ENCODE measurements at regions not wholly inside any gene's neighbourhood (a gene's known extent, or its start where the extent isn't known, plus 50 kb on each side); places are given as distances from the start of the nearest gene placed in this dataset.

DNA sequence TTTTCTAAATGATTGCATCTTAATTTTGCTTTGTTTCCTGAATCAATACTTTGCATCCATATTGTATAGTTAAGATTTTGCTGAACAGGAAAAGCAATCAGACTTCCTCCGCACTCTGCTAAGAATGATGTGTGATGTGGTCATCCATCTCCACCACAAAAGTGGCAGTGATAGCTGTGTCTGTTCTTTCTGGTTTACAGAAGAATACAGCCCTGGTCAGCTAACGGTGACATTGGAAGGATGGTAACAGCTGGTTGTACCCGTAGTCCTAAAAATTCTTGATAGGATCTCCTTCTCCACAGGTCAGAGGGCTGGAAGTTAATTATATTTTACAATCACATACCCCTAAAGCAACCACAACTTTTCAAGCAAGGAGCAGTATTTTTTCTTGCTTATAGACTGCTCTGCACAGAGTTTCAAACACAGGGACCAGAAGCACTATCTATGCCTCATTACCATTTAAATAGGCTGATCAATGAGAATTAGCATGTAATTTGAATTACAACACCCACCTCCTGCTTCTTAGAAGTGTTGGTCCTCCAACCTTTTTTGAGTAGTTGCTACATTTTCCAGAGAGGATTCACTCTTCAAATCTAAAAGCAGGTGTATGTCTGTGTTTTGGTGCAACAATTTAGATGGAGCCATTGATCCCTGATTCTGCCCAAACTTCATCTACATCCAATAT, 1191.9 kb upstream of the NUDT12 start:
- TF ChIP-seq SIN3A (IDR thresholded peaks at IDR 0.05; ENCODE audit: borderline replicate concordance, insufficient read depth, low read length) (no peak), TAF1 (IDR thresholded peaks at IDR 0.05; ENCODE audit: borderline replicate concordance, insufficient read depth, low read length) (no peak), POLR2AphosphoS5 (IDR thresholded peaks at IDR 0.05; ENCODE audit: low read depth, low read length) (no peak), FOXP2 (optimal IDR thresholded peaks at IDR 0.05; ENCODE audit: borderline replicate concordance, extremely low read depth, extremely low read length, insufficient read depth) (no peak)
- TF ChIP-seq, protein P1, sequence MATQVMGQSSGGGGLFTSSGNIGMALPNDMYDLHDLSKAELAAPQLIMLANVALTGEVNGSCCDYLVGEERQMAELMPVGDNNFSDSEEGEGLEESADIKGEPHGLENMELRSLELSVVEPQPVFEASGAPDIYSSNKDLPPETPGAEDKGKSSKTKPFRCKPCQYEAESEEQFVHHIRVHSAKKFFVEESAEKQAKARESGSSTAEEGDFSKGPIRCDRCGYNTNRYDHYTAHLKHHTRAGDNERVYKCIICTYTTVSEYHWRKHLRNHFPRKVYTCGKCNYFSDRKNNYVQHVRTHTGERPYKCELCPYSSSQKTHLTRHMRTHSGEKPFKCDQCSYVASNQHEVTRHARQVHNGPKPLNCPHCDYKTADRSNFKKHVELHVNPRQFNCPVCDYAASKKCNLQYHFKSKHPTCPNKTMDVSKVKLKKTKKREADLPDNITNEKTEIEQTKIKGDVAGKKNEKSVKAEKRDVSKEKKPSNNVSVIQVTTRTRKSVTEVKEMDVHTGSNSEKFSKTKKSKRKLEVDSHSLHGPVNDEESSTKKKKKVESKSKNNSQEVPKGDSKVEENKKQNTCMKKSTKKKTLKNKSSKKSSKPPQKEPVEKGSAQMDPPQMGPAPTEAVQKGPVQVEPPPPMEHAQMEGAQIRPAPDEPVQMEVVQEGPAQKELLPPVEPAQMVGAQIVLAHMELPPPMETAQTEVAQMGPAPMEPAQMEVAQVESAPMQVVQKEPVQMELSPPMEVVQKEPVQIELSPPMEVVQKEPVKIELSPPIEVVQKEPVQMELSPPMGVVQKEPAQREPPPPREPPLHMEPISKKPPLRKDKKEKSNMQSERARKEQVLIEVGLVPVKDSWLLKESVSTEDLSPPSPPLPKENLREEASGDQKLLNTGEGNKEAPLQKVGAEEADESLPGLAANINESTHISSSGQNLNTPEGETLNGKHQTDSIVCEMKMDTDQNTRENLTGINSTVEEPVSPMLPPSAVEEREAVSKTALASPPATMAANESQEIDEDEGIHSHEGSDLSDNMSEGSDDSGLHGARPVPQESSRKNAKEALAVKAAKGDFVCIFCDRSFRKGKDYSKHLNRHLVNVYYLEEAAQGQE (IDR thresholded peaks at IDR 0.05; ENCODE audit: insufficient read depth in 1 of 2, low read depth in 2 of 2, low read length in 2 of 2) = no peak

DNA sequence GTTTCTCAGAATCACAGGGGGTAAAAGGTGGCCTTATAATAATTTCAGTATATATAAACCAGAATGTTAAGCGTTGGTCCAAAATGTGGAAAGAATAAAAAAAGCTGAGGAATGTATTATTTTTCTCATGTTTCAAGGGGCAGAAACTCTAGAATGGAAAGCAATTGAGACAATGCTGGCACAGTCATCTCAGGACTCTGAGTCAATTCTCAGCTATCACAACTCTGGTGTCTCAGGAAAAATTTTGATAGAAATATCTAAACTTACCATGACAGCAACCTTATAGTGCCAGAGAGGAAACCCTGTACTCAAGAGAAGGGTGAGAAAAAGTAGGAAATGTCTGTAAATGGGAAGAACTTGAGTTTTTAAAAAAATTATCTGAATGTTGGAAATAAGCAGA, 1189.4 kb upstream of the NUDT12 start:
- TF ChIP-seq FOXP2 (optimal IDR thresholded peaks at IDR 0.05; ENCODE audit: borderline replicate concordance, extremely low read depth, extremely low read length, insufficient read depth) (no peak), POLR2AphosphoS5 (IDR thresholded peaks at IDR 0.05; ENCODE audit: low read depth, low read length) (no peak), SIN3A (IDR thresholded peaks at IDR 0.05; ENCODE audit: borderline replicate concordance, insufficient read depth, low read length) (no peak), TAF1 (IDR thresholded peaks at IDR 0.05; ENCODE audit: borderline replicate concordance, insufficient read depth, low read length) (no peak)
- TF ChIP-seq, protein P1 (IDR thresholded peaks at IDR 0.05; ENCODE audit: insufficient read depth in 1 of 2, low read depth in 2 of 2, low read length in 2 of 2) = no peak

DNA sequence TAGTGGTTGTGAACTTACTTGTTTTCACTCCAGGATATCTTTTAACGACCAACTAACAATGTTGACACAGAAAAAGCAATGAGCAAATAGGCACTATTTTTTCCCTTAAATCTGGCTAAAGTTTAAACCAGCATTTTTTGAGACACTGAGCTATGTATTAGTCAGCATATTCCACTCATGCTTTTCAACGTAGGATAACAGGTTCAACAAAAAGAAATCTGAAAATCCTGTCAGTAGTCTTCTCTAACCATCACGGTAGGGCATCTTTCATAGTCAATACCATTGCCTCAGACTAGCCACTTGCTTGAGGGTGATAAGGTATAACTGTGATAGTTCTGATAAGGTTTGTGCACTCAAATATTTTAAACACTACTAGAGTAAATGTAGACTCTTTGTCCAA, 1177.3 kb upstream of the NUDT12 start:
- TF ChIP-seq POLR2AphosphoS5 (IDR thresholded peaks at IDR 0.05; ENCODE audit: low read depth, low read length) (no peak), SIN3A (IDR thresholded peaks at IDR 0.05; ENCODE audit: borderline replicate concordance, insufficient read depth, low read length) (no peak)

DNA sequence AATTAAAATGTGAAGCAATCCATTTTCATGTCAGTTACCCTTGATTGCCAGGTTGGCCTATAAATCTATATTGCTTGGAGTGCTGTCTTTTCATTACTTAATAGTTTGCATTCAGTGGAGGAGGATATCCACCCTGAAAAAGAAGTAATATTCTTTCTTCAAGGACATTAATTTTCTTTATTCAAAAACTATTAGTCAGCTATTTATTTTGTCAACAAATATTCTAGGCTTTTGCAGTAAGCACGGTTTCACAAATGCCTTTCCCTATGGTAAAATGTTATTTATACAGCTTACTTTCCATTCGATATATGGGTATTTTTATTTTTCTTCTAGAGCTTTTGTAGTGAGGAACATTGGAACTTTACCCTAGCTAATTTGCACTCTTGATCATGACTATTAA, 1176.9 kb upstream of the NUDT12 start:
- TF ChIP-seq, protein P1 (IDR thresholded peaks at IDR 0.05; ENCODE audit: insufficient read depth in 1 of 2, low read depth in 2 of 2, low read length in 2 of 2) = no peak
- TF ChIP-seq POLR2AphosphoS5 (IDR thresholded peaks at IDR 0.05; ENCODE audit: low read depth, low read length) (no peak), FOXP2 (optimal IDR thresholded peaks at IDR 0.05; ENCODE audit: borderline replicate concordance, extremely low read depth, extremely low read length, insufficient read depth) (no peak), TAF1 (IDR thresholded peaks at IDR 0.05; ENCODE audit: borderline replicate concordance, insufficient read depth, low read length) (no peak), SIN3A (IDR thresholded peaks at IDR 0.05; ENCODE audit: borderline replicate concordance, insufficient read depth, low read length) (no peak)

DNA sequence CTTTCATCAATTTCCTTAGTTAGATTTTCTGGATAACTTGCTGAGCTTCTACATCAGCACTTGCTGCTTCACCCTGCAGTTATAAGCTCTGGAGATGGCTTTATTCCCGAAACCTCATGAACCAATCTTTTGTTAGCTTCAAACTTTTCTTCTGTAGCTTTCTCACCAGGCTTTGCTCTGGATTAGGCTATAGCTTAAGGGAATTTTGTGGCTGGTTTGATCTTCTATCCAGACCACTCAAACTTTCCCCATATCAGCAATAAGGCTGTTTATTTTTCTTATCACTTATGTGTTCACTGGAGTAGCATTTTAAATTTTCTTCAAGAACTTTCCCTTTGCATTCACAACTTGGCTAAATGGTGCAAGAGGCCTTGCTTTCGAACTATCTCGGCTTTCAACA, 1173.5 kb upstream of the NUDT12 start:
- TF ChIP-seq FOXP2 (optimal IDR thresholded peaks at IDR 0.05; ENCODE audit: borderline replicate concordance, extremely low read depth, extremely low read length, insufficient read depth) = no peak
- TF ChIP-seq SIN3A (IDR thresholded peaks at IDR 0.05; ENCODE audit: borderline replicate concordance, insufficient read depth, low read length) = no peak
- TF ChIP-seq, protein P1 (IDR thresholded peaks at IDR 0.05; ENCODE audit: insufficient read depth in 1 of 2, low read depth in 2 of 2, low read length in 2 of 2) = no peak
- TF ChIP-seq POLR2AphosphoS5 (IDR thresholded peaks at IDR 0.05; ENCODE audit: low read depth, low read length) = no peak

All from PFSK-1 (cell line).